K562 (cell line): ENCODE measurements at regions not wholly inside any gene's neighbourhood (a gene's known extent, or its start where the extent isn't known, plus 50 kb on each side); places are given as distances from the start of the nearest gene placed in this dataset.

ENCODE experiments used
- ATAC-seq: fragments of 200-7000 bp; cut with Tn5 transposase; 3 replicates; pipeline ENCODE4 v1.9.1; 2020; ENCODE audit warnings: moderate library complexity
- BruUV-seq: library from RNA; stranded (reverse); fragments of 400-500 nt; replicated peaks from 2 replicates; lab custom pipeline; 2021; lab: Mats Ljungman, UMichigan
- CTCF ChIA-PET: fragments of 300-600 bp; formaldehyde crosslinking; extraction: SDS; loops from one replicate; lab custom pipeline; 2021; ENCODE audit warnings: low intra/inter-chr PET ratio; lab: Yijun Ruan, JAX
- POLR2A ChIA-PET: fragments of 300-600, 350-650 bp; sonication (Branson Sonifier 250); formaldehyde crosslinking; extraction: SDS; loops from one replicate; lab custom pipeline; 2021; ENCODE audit warnings: antibody characterized with exemption, inconsistent platforms; lab: Yijun Ruan, JAX
- DNase-seq, 4 experiments: peaks; one replicate each; pipeline versions ENCODE4 v3.0.0 to v3.0.0-alpha.2; 2011 to 2018; ENCODE audit warnings: low spot score in 3 of 4, mixed read lengths in 3 of 4; ENCODE audit errors: extremely low read depth in 1 of 4
- FAIRE-seq: peaks from 2 replicates; lab custom pipeline; 2011; peaks lifted over from hg19 to GRCh38; lab: Jason Lieb, UNC
- H2AFZ ChIP-seq: 2 replicates; pipeline ENCODE4 v1.6.0; 2011; ENCODE audit warnings: low read depth, low read length, control low read depth, inconsistent platforms
- H3K27ac ChIP-seq: fragments of 200-600 bp; 3 replicates; pipeline ENCODE4 v1.8.0; 2011; ENCODE audit warnings: low read depth, mild to moderate bottlenecking, control low read depth, inconsistent platforms, low read length, moderate library complexity, mixed read lengths; ENCODE audit errors: extremely low read depth
- H3K27me3 ChIP-seq, 2 experiments: fragments of 300-600 bp in 1 of 2; 2 replicates in 1 of 2; 3 replicates in 1 of 2; pipeline versions ENCODE4 v1.6.0 to v1.8.0; 2011; ENCODE audit warnings: inconsistent platforms in 2 of 2, low read length in 2 of 2, mild to moderate bottlenecking in 1 of 2, mixed read lengths in 1 of 2, moderate library complexity in 1 of 2; ENCODE audit not compliant: control insufficient read depth in 2 of 2, insufficient read depth in 2 of 2
- H3K36me3 ChIP-seq: fragments of 300-600 bp; 3 replicates; pipeline ENCODE4 v1.8.0; 2011; ENCODE audit warnings: mild to moderate bottlenecking, low read length, inconsistent platforms; ENCODE audit not compliant: control insufficient read depth, insufficient read depth
- H3K4me1 ChIP-seq, 2 experiments: fragments of 200-600 bp in 1 of 2; replicated peaks in 1 of 2; 2 replicates in 1 of 2; 3 replicates in 1 of 2; pipeline versions ENCODE4 v1.5.1 to v1.8.0; 2011; ENCODE audit warnings: inconsistent platforms in 2 of 2, low read length in 2 of 2, mild to moderate bottlenecking in 1 of 2, mixed read lengths in 1 of 2, moderate library complexity in 1 of 2; ENCODE audit not compliant: control insufficient read depth in 2 of 2, insufficient read depth in 2 of 2
- H3K4me2 ChIP-seq: 2 replicates; pipeline ENCODE4 v1.6.1; 2011; ENCODE audit warnings: low read length, control low read depth, inconsistent platforms, mixed read lengths; ENCODE audit not compliant: insufficient read depth
- H3K4me3 ChIP-seq: fragments of 200-600 bp; sonication (generic), shearing (Covaris generic); 2 replicates; pipeline ENCODE4 v1.5.1; 2016; ENCODE audit warnings: control low read depth, inconsistent platforms
- H3K79me2 ChIP-seq: fragments of 200-600 bp; 3 replicates; pipeline ENCODE4 v1.8.0; 2011; ENCODE audit warnings: low read length, inconsistent platforms; ENCODE audit not compliant: control insufficient read depth, insufficient read depth
- H3K9ac ChIP-seq, 2 experiments: 2 replicates each; pipeline versions ENCODE4 v1.6.0 to v1.6.1; 2011; ENCODE audit warnings: low read depth in 2 of 2, low read length in 2 of 2, control low read depth in 1 of 2, inconsistent platforms in 1 of 2, mild to moderate bottlenecking in 1 of 2, mixed read lengths in 1 of 2; ENCODE audit not compliant: insufficient read depth in 1 of 2
- H3K9me1 ChIP-seq: one replicate; pipeline ENCODE4 v1.6.0; 2011; ENCODE audit warnings: inconsistent platforms, mild to moderate bottlenecking, low read length, moderate library complexity; ENCODE audit not compliant: control insufficient read depth, insufficient read depth
- H3K9me3 ChIP-seq: replicated peaks from 2 replicates; pipeline ENCODE4 v1.5.1; 2011; ENCODE audit warnings: low read depth, low read length, inconsistent platforms; ENCODE audit not compliant: control insufficient read depth, insufficient read depth
- H4K20me1 ChIP-seq: replicated peaks from 2 replicates; pipeline ENCODE4 v1.6.1; 2011; ENCODE audit warnings: low read length, inconsistent platforms, mixed read lengths; ENCODE audit not compliant: control insufficient read depth, insufficient read depth
- PRDM10 ChIP-seq: fragments of 450-650 bp; IDR thresholded peaks from 2 replicates; pipeline ENCODE4 v1.6.1; 2018; ENCODE audit not compliant: partially characterized antibody
- ZNF79 ChIP-seq: fragments of 250-450 bp; sonication (Bioruptor Pico); IDR thresholded peaks from 2 replicates; pipeline ENCODE4 v1.4.0; 2020; ENCODE audit warnings: low read depth, mild to moderate bottlenecking, moderate library complexity
- WGBS: fragments of 100-300 bp; shearing (Covaris generic); methylation state at CpG from one replicate; pipeline ENCODE4 v1.1.6; 2016; ENCODE audit warnings: low coverage, mixed read lengths; ENCODE audit not compliant: insufficient coverage; ENCODE audit errors: missing lambda C conversion rate; 5-methylcytosine and 5-hydroxymethylcytosine counted together
- in situ Hi-C: fragments of 300-500 bp; cut with MboI; formaldehyde crosslinking; loops from 4 replicates; pipeline ENCODE4 v1.15.0; 2018; ENCODE audit warnings: inconsistent platforms, mixed read lengths
- intact Hi-C: fragments of 100-400 bp; cut with micrococcal nuclease; formaldehyde crosslinking; loops from 2 replicates; pipeline ENCODE4 v1.14.2; 2022

GRCh38 chr2:67845621-67846369 lies 217.0 kb downstream of the C1D start:
- WGBS = 5% methylated on average over 8 of the region's 8 CpGs
- CTCF ChIA-PET = interaction anchor here (0.6 to 2.1 kb wide), 2 partner anchors 396 to 896 kb away, joined by 3 to 5 read pairs; no protein-coding TSS in a partner anchor
- in situ Hi-C loops = no loop called here
- no peak overlapping the region for H3K4me3 ChIP-seq
- no peaks in the 10 kb centered on the region for H3K36me3 ChIP-seq
- ATAC-seq (no peak), DNase-seq (no peak), FAIRE-seq (no peak)
- peak overlapping the region; percentile 23; the same call in 1 of the 2 replicates for H3K4me2 ChIP-seq
- no TSS peak for BruUV-seq
- TF ChIP-seq PRDM10 = peak; percentile 13
- TF ChIP-seq ZNF79 (CRISPR knock-in tag) = no peak
- H3K9me3 ChIP-seq = no peaks in the 10 kb centered on the region
- H3K27me3 ChIP-seq = 0 out of 5 replicates have a peak, but pooled peaks cover 0 to 2% of the 10 kb centered on the region in 2 experiments
- no peaks in the 10 kb centered on the region for H3K9me1 ChIP-seq
- H4K20me1 ChIP-seq = no peaks in the 10 kb centered on the region; the same call in 1 of the 2 replicates
- intact Hi-C loops = loop anchor here (1.0 to 10.0 kb wide), 3 partner anchors 186 to 1261 kb away; no protein-coding TSS in a partner anchor
- peak overlapping the region; percentile 56; the same call in 1 of the 2 replicates for H2AFZ ChIP-seq
- no peaks in the 10 kb centered on the region for H3K79me2 ChIP-seq
- no peak overlapping the region for H3K9ac ChIP-seq
- no peaks in the 10 kb centered on the region for H3K4me1 ChIP-seq
- POLR2A ChIA-PET = interaction anchor here (0.6 kb wide), 1 partner anchor 280 kb away, joined by 3 read pairs; no protein-coding TSS in a partner anchor
- no peak overlapping the region for H3K27ac ChIP-seq
